ENCODE measurements at regions not wholly inside any gene's neighbourhood (a gene's known extent, or its start where the extent isn't known, plus 50 kb on each side); places are given as distances from the start of the nearest gene placed in this dataset.

DNA sequence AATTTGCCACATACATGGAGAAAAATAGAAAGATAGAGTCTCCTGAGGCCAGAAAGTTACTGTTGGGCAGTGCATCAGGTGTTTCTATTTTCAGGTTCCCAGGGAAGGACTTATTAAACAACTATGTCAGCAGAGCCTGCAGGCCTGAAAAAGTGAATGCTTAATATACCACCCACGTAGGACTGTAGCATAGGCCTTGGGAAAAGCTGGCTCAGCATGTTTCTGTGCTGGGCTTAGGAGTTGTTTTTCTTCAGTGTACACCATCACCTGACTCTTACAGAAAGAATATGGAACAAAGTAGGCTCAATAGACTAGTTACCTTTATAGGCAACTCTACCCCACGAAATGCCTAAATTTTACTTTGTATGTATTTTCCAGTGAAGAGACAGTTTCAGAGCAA is 1385.9 kb downstream of the FAM133A start:
- TF ChIP-seq TAF1 (IDR thresholded peaks at IDR 0.05; ENCODE audit: low read depth, low read length) (no peak), POLR2AphosphoS5 (IDR thresholded peaks at IDR 0.05; ENCODE audit: low read depth, low read length) (no peak), POLR2A (IDR thresholded peaks at IDR 0.05; ENCODE audit: low read depth, low read length) (no peak)
